Skeletal muscle satellite cell (primary cell): ENCODE measurements at regions not wholly inside any gene's neighbourhood (a gene's known extent, or its start where the extent isn't known, plus 50 kb on each side); places are given as distances from the start of the nearest gene placed in this dataset.

Experiments used
- H3K27me3 ChIP-seq: 2 replicates; pipeline ENCODE4 v1.7.0; 2013; ENCODE audit warnings: low read length; ENCODE audit not compliant: control insufficient read depth, insufficient read depth
- H3K36me3 ChIP-seq: 2 replicates; pipeline ENCODE4 v1.7.0; 2013; ENCODE audit warnings: mild to moderate bottlenecking, control low read depth, low read length; ENCODE audit not compliant: insufficient read depth
- H3K4me1 ChIP-seq: 2 replicates; pipeline ENCODE4 v1.7.0; 2013; ENCODE audit warnings: low read length; ENCODE audit not compliant: control insufficient read depth, insufficient read depth
- H3K4me2 ChIP-seq: 2 replicates; pipeline ENCODE4 v1.7.0; 2013; ENCODE audit warnings: mild to moderate bottlenecking, low read length
- H3K4me3 ChIP-seq: 2 replicates; pipeline ENCODE4 v1.7.0; 2013; ENCODE audit warnings: low read length
- H3K9ac ChIP-seq: 2 replicates; pipeline ENCODE4 v1.7.0; 2013; ENCODE audit warnings: mild to moderate bottlenecking, low read depth, low read length, moderate library complexity
- H3K9me3 ChIP-seq: replicated peaks from 2 replicates; pipeline ENCODE4 v1.7.0; 2013; ENCODE audit warnings: mild to moderate bottlenecking, control low read depth, low read length

DNA sequence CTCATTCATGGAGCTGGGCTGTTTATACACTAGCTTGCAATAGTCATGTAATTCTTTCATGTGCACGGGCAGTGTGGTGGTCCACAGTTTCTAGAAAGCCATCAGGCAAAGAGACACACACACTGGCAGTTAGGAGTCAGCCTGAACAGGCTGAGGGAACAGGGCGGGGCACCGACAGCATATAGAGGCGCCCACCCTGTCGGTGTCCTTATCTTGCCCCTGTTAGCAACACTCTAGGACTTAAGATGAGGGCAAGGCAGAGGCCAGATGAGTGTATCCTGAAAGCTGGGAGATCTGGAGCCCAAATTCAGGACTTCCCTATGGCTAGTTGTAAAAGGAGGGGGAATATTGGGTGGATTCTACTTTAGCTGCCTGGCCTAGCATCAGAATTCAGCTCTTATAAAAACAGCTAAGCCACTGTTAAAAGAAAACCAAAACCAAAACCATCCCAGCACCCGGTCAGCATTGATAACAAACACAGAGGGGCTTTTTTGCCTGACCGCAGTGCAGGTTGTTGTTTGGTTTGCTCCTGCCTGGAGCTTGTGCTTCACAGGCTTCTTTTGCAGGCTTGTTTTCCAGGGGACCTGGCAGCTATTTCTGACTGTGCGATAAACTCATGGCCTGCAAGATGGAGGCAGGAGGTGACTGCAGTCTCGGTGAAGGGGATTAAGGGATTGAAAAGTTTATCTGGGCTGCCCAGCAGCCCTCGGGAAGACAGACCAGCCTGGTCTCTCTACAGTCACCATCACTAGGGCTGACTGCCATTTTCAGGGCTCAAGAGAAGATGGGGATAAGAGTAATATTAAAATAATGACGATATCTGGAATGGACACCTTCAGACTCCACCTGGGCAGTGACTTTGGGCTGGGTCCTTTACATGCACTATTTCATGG is 638.9 kb downstream of the MID1IP1 start:
- Histone ChIP-seq H3K4me2 (no peak overlapping the region), H3K4me1 (no peaks in the 10 kb centered on the region), H3K36me3 (no peaks in the 10 kb centered on the region), H3K9me3 (no peaks in the 10 kb centered on the region), H3K27me3 (peaks cover 27% of the 10 kb centered on the region), H3K9ac (no peak overlapping the region), H3K4me3 (no peak overlapping the region)

DNA sequence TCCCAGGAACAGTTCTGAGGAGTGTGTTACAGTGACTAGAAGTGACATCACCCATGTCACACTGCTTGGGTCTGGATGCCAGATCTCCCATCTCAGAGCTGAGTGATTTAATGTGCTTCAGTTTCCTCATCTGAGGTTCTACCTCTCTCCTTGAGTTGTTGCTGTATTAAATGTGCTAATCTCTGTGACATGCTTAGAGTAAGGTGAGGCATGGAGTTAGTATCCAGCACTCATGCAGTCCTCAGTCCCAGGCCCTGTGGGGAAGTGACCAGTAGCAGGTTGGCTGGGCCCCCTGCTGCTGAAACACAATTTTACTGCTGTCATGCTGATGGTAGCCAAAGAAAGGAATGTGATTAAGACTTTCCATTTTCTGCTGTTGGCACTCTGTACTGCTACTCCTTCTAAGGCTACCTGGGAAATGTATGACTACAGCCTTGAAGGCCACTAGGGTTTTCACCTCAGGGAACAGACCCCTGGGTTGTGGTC is 639.6 kb downstream of the MID1IP1 start:
- H3K9ac ChIP-seq: no peak overlapping the region
- H3K27me3 ChIP-seq: peaks cover 27% of the 10 kb centered on the region
- no peak overlapping the region for H3K4me3 ChIP-seq
- no peaks in the 10 kb centered on the region for H3K4me1 ChIP-seq
- no peaks in the 10 kb centered on the region for H3K36me3 ChIP-seq
- H3K9me3 ChIP-seq: no peaks in the 10 kb centered on the region
- no peak overlapping the region for H3K4me2 ChIP-seq

DNA sequence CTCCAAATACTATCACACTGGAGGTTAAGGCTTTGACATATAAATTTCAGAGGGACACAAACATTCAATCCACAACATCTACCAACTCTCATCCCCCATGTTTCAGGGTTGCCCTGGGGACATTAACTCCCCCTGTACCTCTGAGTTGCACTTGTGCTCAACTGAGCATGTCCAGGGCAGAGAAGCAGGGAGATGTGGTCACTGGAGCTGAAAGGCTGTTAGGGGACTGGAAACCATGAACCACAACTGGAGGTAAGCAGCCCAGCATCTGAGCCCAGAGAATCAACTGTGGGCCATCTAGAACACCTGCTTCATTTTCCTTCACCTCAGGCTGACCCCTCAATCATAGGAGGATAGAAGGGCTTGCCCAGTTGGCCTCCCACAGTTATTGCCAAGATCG is 641.1 kb downstream of the MID1IP1 start:
- no peak overlapping the region for H3K4me3 ChIP-seq
- no peaks in the 10 kb centered on the region for H3K36me3 ChIP-seq
- H3K27me3 ChIP-seq: peaks cover 23% of the 10 kb centered on the region
- no peaks in the 10 kb centered on the region for H3K9me3 ChIP-seq
- H3K9ac ChIP-seq: no peak overlapping the region
- H3K4me1 ChIP-seq: no peaks in the 10 kb centered on the region
- H3K4me2 ChIP-seq: no peak overlapping the region

DNA sequence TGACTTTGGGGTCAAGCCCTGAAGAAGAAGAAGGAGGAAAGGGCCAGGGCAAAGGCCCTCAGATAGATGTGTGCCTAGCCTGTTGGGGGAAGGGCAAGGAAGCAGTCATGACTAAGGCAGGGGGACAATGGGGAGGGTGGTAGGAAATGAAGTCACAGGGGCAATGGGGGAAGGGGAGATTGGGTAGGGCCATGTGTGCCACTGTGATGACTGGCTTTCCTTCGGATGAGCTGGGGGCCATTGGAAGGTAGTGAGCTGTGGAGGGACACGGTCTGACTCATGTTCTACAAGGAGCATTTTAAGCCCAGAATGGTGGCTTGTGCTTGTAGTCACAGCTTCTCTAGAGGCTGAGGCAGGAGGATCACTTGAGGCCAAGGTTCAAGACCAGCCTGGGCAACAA is 642.0 kb downstream of the MID1IP1 start:
- H3K4me1 ChIP-seq: no peaks in the 10 kb centered on the region
- H3K4me3 ChIP-seq: no peak overlapping the region
- H3K27me3 ChIP-seq: peaks cover 29% of the 10 kb centered on the region
- H3K9me3 ChIP-seq: no peaks in the 10 kb centered on the region
- H3K9ac ChIP-seq: no peak overlapping the region
- no peak overlapping the region for H3K4me2 ChIP-seq
- no peaks in the 10 kb centered on the region for H3K36me3 ChIP-seq

DNA sequence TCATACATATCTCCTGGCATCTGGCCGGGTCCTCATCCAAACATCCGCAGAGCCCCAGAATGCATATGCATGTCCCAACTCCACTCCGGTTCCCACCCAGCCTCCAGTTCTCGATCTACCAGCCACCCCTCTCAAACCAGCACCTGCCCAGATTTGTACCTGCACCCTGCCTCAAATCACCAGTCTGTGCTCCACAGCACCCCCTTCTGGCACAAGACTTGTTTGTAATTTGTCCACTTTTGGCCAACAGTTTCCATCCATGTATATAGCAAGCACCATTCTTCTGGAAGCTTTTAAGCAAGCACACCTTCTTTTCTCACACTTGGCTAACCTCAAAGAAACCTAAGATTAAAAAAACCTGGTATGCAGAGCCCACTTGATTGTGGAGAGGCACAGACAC is 644.1 kb downstream of the MID1IP1 start:
- Histone ChIP-seq H3K27me3 (peaks cover 35% of the 10 kb centered on the region), H3K9me3 (no peaks in the 10 kb centered on the region), H3K4me2 (no peak overlapping the region), H3K36me3 (no peaks in the 10 kb centered on the region), H3K9ac (no peak overlapping the region), H3K4me3 (no peak overlapping the region), H3K4me1 (no peaks in the 10 kb centered on the region)

DNA sequence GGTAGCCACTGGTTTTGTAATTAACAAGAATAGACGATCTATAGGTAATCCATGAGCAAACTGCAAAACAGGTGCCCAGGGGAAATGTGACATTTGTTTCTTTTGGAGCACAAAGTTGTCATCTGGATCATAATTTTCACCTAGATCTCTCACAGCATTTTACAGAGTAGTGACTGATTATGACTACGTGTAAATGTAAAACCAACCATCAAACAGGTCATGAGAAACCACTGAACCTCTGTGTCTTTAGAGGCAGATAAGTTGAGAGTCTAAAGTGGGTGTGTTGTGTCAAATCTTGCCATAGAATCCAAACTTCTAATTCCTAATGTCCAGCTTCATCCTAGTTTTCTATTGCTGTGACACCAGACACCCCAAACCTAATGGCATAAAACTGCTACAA is 648.1 kb downstream of the MID1IP1 start:
- Histone ChIP-seq H3K4me1 (no peaks in the 10 kb centered on the region), H3K36me3 (no peaks in the 10 kb centered on the region), H3K4me3 (no peak overlapping the region), H3K27me3 (peaks cover 40% of the 10 kb centered on the region), H3K9me3 (no peaks in the 10 kb centered on the region), H3K9ac (no peak overlapping the region), H3K4me2 (no peak overlapping the region)

- Histone ChIP-seq H3K36me3 (no peaks in the 10 kb centered on the region), H3K27me3 (peaks cover 45% of the 10 kb centered on the region), H3K9ac (no peak overlapping the region), H3K4me1 (no peaks in the 10 kb centered on the region), H3K4me2 (no peak overlapping the region), H3K9me3 (no peaks in the 10 kb centered on the region), H3K4me3 (no peak overlapping the region)
These were observed 647.4 kb downstream of the BCOR start for GRCh38 chrX:39450234-39450977.

- Histone ChIP-seq H3K4me3 (no peak overlapping the region), H3K9me3 (no peaks in the 10 kb centered on the region), H3K36me3 (no peaks in the 10 kb centered on the region), H3K4me2 (no peak overlapping the region), H3K4me1 (no peaks in the 10 kb centered on the region), H3K27me3 (peaks cover 45% of the 10 kb centered on the region), H3K9ac (no peak overlapping the region)
These were observed 646.7 kb downstream of the BCOR start for GRCh38 chrX:39451046-39451445.

DNA sequence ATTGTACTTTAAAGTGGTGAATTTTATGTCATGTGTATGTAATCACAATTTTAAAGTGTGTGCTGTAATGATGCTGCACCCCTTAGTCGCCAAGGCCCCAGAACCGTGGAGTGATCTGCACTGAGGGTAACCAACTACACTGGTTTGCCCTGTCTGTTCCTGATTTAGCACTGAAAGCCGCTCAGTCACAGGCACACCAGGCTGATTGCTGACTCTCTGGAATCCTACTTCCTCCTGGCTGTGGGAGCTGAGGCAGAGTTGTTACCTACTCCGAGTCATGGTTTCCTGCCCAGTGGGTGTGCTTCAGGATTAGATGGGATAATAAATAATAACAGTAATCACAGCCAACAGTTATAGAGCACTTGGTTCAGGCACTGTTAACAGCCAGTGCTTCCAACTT is 645.4 kb downstream of the BCOR start:
- Histone ChIP-seq H3K4me2 (no peak overlapping the region), H3K4me3 (no peak overlapping the region), H3K36me3 (no peaks in the 10 kb centered on the region), H3K4me1 (no peaks in the 10 kb centered on the region), H3K9me3 (no peaks in the 10 kb centered on the region), H3K9ac (no peak overlapping the region), H3K27me3 (peaks cover 41% of the 10 kb centered on the region)

DNA sequence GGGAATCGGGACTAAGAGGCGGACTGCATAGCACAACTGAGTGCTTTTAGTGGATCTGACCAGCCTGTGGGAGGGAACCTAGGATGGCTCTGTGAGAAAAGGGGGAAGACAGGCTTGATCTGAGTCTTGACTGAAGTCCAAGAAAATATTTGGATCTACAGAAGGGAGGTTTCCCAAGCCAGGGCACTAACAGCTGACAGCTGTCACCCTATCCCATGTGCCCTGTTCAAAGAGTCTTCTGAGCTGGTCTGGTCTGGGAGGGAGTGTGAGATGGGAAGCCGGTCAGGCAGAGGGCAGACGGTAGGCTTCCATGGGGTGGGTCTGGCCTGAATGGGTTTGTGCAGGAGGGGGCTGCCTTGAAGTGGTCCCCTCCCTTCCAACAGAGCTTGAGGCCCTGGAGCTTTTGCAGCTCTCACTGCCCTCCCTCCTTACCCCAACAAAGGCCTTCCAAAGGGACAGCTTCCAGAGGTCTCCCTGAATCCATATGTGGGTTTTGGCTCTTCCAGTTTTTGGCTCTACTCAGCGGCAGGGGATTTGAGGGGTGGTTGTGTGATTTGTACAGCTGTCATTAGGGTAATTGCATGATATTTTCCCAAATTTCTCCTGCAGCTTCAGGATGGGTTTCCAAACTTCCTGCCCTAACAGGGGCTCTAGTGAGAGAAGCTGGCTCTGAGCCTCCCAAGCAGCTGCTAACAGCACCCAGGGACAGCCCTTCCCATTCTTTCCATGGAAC is 643.7 kb downstream of the BCOR start:
- H3K4me2 ChIP-seq: no peak overlapping the region
- no peaks in the 10 kb centered on the region for H3K4me1 ChIP-seq
- H3K4me3 ChIP-seq: no peak overlapping the region
- H3K36me3 ChIP-seq: no peaks in the 10 kb centered on the region
- H3K9ac ChIP-seq: no peak overlapping the region
- no peaks in the 10 kb centered on the region for H3K9me3 ChIP-seq
- H3K27me3 ChIP-seq: peaks cover 48% of the 10 kb centered on the region

- Histone ChIP-seq H3K36me3 (no peaks in the 10 kb centered on the region), H3K27me3 (peaks cover 39% of the 10 kb centered on the region), H3K9me3 (no peaks in the 10 kb centered on the region), H3K4me2 (no peak overlapping the region), H3K4me3 (no peak overlapping the region), H3K9ac (no peak overlapping the region), H3K4me1 (no peaks in the 10 kb centered on the region)
These were observed 640.7 kb downstream of the BCOR start for GRCh38 chrX:39456894-39457604.
